ENCODE measurements at regions not wholly inside any gene's neighbourhood (a gene's known extent, or its start where the extent isn't known, plus 50 kb on each side); places are given as distances from the start of the nearest gene placed in this dataset.

DNA sequence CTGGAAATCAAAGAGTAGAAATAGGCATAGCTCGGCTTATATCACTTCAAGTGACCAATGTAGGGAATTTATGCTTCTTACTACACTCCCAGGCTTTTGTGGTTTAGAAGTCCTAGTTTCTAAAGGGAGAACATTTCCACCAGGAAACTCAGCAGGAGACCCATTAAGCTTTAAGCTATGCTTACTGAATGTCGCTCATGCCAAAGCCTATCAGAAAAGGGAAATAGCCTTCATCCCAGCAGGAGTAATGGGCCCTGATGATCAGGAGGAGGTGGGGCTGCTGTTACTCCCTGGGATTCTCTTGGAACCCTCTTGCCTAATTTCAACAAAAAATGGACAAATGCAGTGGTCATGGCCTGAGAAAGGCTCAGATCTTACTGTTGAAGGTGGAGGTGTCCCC, 54.5 kb upstream of the SEMA6A start:
- no peak overlapping the region for H2BK5ac ChIP-seq (ENCODE audit: insufficient read length, low read length)
- peaks cover 5% of the 10 kb centered on the region for H3K27me3 Mint-ChIP-seq (ENCODE audit: low read depth)

More for the DNA sequence above, 54.5 kb upstream of the SEMA6A start:
- TF ChIP-seq, protein P1, sequence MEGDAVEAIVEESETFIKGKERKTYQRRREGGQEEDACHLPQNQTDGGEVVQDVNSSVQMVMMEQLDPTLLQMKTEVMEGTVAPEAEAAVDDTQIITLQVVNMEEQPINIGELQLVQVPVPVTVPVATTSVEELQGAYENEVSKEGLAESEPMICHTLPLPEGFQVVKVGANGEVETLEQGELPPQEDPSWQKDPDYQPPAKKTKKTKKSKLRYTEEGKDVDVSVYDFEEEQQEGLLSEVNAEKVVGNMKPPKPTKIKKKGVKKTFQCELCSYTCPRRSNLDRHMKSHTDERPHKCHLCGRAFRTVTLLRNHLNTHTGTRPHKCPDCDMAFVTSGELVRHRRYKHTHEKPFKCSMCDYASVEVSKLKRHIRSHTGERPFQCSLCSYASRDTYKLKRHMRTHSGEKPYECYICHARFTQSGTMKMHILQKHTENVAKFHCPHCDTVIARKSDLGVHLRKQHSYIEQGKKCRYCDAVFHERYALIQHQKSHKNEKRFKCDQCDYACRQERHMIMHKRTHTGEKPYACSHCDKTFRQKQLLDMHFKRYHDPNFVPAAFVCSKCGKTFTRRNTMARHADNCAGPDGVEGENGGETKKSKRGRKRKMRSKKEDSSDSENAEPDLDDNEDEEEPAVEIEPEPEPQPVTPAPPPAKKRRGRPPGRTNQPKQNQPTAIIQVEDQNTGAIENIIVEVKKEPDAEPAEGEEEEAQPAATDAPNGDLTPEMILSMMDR (conservative IDR thresholded peaks at IDR 0.05) = no peak
- H3K27ac ChIP-seq (ENCODE audit: insufficient read length, low read depth, low read length) = no peak overlapping the region
- no peak overlapping the region for H3K4ac ChIP-seq (ENCODE audit: low read depth, low read length)
- no peak overlapping the region for H2AK5ac ChIP-seq (ENCODE audit: insufficient read length, low read length)
- no peak overlapping the region for H4K8ac ChIP-seq (replicated peaks; ENCODE audit: insufficient read length, low read depth, low read length)
- no peak overlapping the region for H4K91ac ChIP-seq (ENCODE audit: insufficient read length, low read depth, low read length)
- H2AFZ ChIP-seq (ENCODE audit: low read length) = no peak overlapping the region
- H3K79me1 ChIP-seq (ENCODE audit: insufficient read depth, low read depth, low read length, poor library complexity, severe bottlenecking) = no peaks in the 10 kb centered on the region
- no peak overlapping the region for H2BK15ac ChIP-seq (ENCODE audit: low read depth, low read length)
- no peak overlapping the region for H3K56ac ChIP-seq (ENCODE audit: insufficient read length, low read depth, low read length)
- no peak overlapping the region for H3K4me2 ChIP-seq (ENCODE audit: insufficient read depth, insufficient read length, low read length)
- H3K4me1 Mint-ChIP-seq = peaks cover 27 to 39% of the 10 kb centered on the region in 2 experiments
- H3K27ac Mint-ChIP-seq = peak overlapping the region in 1 of 3 experiments; percentile 11; a peak in 2 of 7 replicates
- peak; percentile 62 for DNase-seq
- H3K4me3 Mint-ChIP-seq = 0 out of 5 replicates have a peak overlapping the region, but pooled peaks of 1 of the 2 experiments have one; percentile 14
- H3K9me3 ChIP-seq (ENCODE audit: control insufficient read depth, low read depth, low read length) = no peaks in the 10 kb centered on the region
- H3K9ac ChIP-seq (ENCODE audit: extremely low read depth, insufficient read length, low read length) = no peak overlapping the region
- no peaks in the 10 kb centered on the region for H3K79me2 ChIP-seq (ENCODE audit: insufficient read depth, low read length)
- H3K18ac ChIP-seq (ENCODE audit: insufficient read length, low read depth, low read length) = no peak overlapping the region
- H3K36me3 Mint-ChIP-seq (ENCODE audit: insufficient read depth in 1 of 3, low read depth in 3 of 3) = no peaks in the 10 kb centered on the region; a peak in 1 of 7 replicates
- H4K20me1 ChIP-seq (ENCODE audit: control insufficient read depth, insufficient read depth, insufficient read length) = no peaks in the 10 kb centered on the region
- no CpG with 5 or more reads among the region's 2 CpGs for WGBS (ENCODE audit: extremely low coverage, insufficient read length, low lambda C conversion rate)
- H3K23ac ChIP-seq (ENCODE audit: insufficient read length, low read depth, low read length) = no peak overlapping the region
- H3K27me3 ChIP-seq (ENCODE audit: insufficient read depth, low read length) = no peaks in the 10 kb centered on the region
- H2BK120ac ChIP-seq (ENCODE audit: low read depth, low read length, poor library complexity, severe bottlenecking) = no peak overlapping the region
- peaks cover 7% of the 10 kb centered on the region; the same call in 1 of the 2 replicates for H3K4me1 ChIP-seq (ENCODE audit: insufficient read depth, low read length)
- H3T11ph ChIP-seq (ENCODE audit: low read length) = no peak overlapping the region
- no peak overlapping the region for H3K14ac ChIP-seq (ENCODE audit: insufficient read depth, low read length)
- H4K5ac ChIP-seq (ENCODE audit: insufficient read length, low read depth, low read length) = no peak overlapping the region
- no peaks in the 10 kb centered on the region for H3K23me2 ChIP-seq (ENCODE audit: insufficient read length, low read depth, low read length, poor library complexity, severe bottlenecking)
- no peaks in the 10 kb centered on the region for H3K9me3 Mint-ChIP-seq
- no peak overlapping the region for H2BK12ac ChIP-seq (ENCODE audit: insufficient read length, low read depth, low read length)
- H2BK20ac ChIP-seq (ENCODE audit: low read depth, low read length, poor library complexity, severe bottlenecking) = no peak overlapping the region
